ENCODE measurements at regions not wholly inside any gene's neighbourhood (a gene's known extent, or its start where the extent isn't known, plus 50 kb on each side); places are given as distances from the start of the nearest gene placed in this dataset.

DNA sequence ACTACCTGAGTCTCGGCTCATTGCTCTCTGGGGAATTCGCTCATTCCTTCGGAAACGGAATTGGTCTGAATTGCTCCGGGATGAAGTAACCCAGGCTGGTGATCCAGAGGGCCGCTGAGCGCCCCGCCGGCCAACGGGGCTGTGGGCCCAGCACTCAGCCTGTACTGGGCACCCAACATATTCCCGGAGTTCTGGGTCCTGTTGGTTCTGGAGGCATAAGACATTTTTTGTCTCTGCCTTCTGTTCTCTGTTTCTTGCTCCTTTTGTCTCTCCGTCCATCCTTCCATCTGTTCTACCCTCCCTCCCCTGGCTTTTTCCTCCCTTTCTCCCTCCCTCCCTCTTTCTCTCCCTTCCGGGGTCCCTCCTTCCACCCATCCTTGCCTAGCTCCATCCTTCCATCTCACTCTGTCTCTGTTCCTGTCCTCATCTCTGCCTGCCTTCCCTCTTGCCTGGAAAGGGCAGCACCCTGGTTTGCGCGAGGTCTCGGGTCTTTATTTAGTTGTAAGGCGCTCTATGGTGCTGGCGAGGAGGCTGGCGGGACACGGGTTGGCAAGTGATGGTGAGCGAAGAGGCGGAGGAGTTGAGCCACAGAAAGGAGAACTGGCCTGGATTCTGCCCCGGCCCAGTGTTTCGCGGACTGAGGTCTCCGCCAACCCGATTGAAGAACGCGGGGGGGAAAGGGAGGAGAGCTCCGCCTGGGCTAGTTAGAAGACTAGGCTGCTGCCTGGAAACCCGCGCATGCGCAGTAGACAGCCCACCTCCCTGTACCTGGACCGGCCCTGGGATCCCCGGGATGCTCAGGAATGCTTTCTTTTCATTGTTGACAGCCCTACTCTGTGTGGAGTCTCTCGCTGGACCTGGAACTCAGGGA is 1468.0 kb downstream of the FOXD4L5 start:
- no peak for TF ChIP-seq CTCF (IDR thresholded peaks at IDR 0.05)
- no peak for TF ChIP-seq ZFX (IDR thresholded peaks at IDR 0.05; ENCODE audit: borderline replicate concordance)

Data from 22Rv1 (cell line).